ENCODE measurements at regions not wholly inside any gene's neighbourhood (a gene's known extent, or its start where the extent isn't known, plus 50 kb on each side); places are given as distances from the start of the nearest gene placed in this dataset.

DNA sequence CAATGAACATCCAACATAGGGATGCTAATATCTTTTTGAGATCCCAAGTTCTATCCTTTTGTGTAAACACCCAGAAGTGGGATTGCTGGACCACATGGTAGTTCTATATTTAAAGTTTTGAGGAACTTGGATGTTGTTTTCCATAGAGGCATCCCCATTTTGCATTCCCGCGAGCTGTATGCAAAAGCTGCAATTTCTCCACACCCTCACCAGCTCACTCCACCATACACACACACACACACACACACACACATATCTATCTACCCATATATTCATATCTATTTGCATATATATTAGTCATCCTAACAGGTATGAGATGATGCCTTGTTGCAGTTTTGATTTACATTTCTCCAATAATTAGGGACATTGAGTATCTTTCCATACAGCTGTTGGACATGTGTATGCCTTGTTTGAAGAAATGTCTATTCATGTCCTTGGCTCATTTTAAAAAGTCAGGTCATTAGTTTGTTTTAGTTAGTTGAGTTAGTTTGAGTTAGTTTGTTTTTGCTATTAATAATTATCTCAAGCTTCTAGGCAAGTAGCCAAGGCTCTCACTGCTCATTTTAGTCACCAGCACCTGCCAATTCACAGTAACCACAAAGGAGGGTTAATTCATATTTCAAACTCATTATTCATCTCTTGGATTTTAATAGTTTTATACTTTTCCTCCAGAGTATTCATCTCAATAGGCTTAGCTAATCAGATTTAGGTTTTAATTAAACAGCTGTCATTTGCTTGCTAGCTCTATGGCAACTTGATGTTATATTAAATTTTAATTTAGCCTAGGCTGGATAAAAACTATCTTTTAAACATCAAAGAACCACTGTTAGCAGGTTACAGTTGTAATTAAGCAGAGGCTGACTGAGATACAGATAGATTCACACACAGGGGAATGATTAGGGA, 1435.9 kb upstream of the TMEM132C start:
- peaks cover 0 to 15% (median 0%) of the 10 kb centered on the region in 3 donors for H3K9me3 ChIP-seq
- 62 to 82% methylated on average over 2 of the region's 2 CpGs for WGBS, 2 donors
- H3K4me3 ChIP-seq, result no peak overlapping the region
- no peaks in the 10 kb centered on the region for H3K36me3 ChIP-seq
- peaks cover 0 to 5% (median 0%) of the 10 kb centered on the region in 4 donors for H3K27me3 ChIP-seq
- intact Hi-C loops (cut with DNase I), result no loop called here
- H3K4me1 ChIP-seq, result no peaks in the 10 kb centered on the region
- H3K27ac ChIP-seq, result no peak overlapping the region
- TF ChIP-seq, protein P1, sequence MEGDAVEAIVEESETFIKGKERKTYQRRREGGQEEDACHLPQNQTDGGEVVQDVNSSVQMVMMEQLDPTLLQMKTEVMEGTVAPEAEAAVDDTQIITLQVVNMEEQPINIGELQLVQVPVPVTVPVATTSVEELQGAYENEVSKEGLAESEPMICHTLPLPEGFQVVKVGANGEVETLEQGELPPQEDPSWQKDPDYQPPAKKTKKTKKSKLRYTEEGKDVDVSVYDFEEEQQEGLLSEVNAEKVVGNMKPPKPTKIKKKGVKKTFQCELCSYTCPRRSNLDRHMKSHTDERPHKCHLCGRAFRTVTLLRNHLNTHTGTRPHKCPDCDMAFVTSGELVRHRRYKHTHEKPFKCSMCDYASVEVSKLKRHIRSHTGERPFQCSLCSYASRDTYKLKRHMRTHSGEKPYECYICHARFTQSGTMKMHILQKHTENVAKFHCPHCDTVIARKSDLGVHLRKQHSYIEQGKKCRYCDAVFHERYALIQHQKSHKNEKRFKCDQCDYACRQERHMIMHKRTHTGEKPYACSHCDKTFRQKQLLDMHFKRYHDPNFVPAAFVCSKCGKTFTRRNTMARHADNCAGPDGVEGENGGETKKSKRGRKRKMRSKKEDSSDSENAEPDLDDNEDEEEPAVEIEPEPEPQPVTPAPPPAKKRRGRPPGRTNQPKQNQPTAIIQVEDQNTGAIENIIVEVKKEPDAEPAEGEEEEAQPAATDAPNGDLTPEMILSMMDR (IDR thresholded peaks at IDR 0.05), result no peak
- DNase-seq, result no peak

DNA sequence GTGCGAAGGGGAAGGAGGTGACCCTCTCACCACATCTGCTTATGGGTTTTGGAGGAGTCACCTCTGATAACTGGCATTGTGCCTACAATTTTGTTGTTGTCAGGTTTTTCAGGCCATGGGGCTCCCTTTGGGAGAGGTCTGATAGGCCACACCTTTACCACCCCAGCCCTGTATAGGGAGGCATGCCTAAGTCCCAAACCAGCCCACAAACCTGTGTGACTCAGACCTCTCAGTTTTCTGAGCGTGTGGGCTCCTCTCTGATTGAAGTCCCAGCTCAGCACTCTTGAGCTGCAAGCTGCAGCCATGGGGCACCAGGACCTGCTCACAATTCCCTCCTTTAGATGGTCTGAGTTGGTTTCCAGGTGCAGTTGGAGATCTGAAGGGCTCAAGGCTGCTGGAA, 1429.3 kb upstream of the TMEM132C start:
- Histone ChIP-seq H3K27ac (no peak overlapping the region), H3K36me3 (no peaks in the 10 kb centered on the region), H3K9me3 (peaks cover 0 to 39% (median 0%) of the 10 kb centered on the region in 3 donors), H3K4me3 (no peak overlapping the region), H3K27me3 (peaks cover 0 to 2% (median 0%) of the 10 kb centered on the region in 4 donors), H3K4me1 (no peaks in the 10 kb centered on the region)
- WGBS, 2 donors, result 50 to 52% methylated on average over 2 of the region's 2 CpGs
- TF ChIP-seq, protein P1 (IDR thresholded peaks at IDR 0.05), result no peak
- TF ChIP-seq POLR2A (IDR thresholded peaks at IDR 0.05), result no peak
- intact Hi-C loops (cut with DNase I), result no loop called here
- no peak for DNase-seq

DNA sequence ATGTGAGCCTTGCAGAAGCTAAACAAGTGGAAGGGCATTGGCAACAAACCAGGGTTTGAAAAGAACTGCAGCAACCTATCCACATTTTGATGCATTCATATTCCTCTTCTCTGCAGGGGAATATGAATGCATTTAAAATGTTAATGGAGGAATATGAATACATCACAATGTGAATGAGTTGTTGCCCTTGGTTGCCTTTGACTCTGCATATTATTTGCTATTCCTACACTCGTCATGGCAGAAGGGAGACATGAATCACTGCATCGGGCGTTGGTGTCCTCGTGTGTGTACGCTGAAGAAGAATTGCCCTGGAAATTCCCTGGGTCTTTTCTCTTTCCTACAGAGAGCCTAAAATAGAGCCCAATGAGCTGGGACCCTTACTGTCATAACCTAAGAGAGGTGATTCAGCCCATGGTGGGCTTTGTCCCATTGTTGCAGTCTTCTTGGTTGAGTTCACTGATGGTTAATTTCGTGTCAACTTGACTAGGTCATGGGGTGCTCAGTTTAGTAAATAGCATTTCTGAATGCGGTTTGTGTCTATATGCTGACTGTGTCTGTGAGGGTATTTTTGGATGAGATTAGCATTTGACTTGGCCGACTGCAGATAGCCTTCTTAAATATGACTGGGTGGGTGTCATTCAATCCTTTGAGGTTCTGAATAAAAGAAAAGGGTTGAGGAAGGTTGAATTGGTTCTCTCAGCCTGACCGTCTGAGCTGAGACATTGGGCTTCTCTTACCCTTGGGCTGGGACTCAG, 1422.9 kb upstream of the TMEM132C start:
- no peaks in the 10 kb centered on the region for H3K4me1 ChIP-seq
- no peaks in the 10 kb centered on the region for H3K27me3 ChIP-seq
- WGBS, 2 donors, result 47 to 63% methylated on average over 9 of the region's 9 CpGs
- H3K9me3 ChIP-seq, result no peaks in the 10 kb centered on the region
- no peaks in the 10 kb centered on the region for H3K36me3 ChIP-seq
- H3K27ac ChIP-seq, result no peak overlapping the region
- TF ChIP-seq POLR2A (IDR thresholded peaks at IDR 0.05), result no peak
- TF ChIP-seq, protein P1 (IDR thresholded peaks at IDR 0.05), result no peak
- no peak overlapping the region for H3K4me3 ChIP-seq
- intact Hi-C loops (cut with DNase I), result no loop called here
- no peak for DNase-seq

DNA sequence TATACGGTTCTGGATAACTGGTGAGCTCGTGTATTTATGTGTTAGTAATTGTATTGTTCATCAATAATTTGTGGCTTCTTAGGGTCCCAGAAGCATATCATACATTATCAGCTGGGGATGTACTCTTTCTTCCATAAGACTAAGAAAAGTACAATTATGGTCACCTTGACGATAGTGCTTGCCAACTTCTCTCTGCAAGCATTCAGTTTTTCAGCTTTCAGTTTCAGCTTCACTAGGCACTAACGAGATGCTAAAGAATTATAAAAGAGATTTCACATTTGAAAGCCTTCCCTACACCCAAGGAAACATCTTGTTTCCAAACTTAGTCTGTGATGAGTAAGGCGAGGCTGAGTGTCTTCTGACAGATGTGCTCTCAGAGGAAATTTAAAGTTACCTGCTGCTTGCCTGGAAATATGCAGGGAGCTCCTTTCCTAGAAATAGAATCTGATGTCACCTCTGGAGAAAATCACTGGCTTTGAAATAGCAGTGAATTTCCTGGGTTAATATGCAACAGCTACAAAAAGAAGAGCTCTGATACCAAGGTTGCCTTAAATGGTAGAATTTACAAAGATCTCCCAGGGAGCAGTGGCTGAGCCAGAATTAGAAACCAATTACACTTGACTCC, 1419.9 kb upstream of the TMEM132C start:
- H3K9me3 ChIP-seq, result no peaks in the 10 kb centered on the region
- no peak overlapping the region for H3K27ac ChIP-seq
- TF ChIP-seq POLR2A (IDR thresholded peaks at IDR 0.05), result no peak
- TF ChIP-seq, protein P1 (IDR thresholded peaks at IDR 0.05), result no peak
- no peak for DNase-seq
- H3K36me3 ChIP-seq, result no peaks in the 10 kb centered on the region
- no peaks in the 10 kb centered on the region for H3K4me1 ChIP-seq
- intact Hi-C loops (cut with DNase I), result no loop called here
- WGBS, 2 donors, result 50 to 66% methylated on average over 5 of the region's 5 CpGs
- no peak overlapping the region for H3K4me3 ChIP-seq
- H3K27me3 ChIP-seq, result no peaks in the 10 kb centered on the region

DNA sequence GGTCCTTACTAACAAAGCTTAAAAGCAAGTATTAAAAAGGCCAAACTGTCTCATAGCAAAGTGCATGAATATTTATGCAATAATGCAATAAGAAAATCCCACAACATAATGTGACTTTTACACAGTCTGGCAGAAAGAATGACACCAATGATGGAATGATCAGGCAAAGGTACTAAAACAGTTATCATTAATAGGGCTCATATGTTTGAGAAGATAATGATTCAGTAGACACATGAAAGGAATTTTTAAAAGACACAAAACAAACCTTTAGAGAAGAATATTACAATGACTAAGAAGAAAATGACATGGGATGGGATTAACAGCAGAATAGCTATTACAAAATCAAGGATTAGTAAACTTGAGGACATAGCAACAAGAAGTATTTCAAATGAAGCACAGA, 1411.2 kb upstream of the TMEM132C start:
- no peak for DNase-seq
- H3K27me3 ChIP-seq, result no peaks in the 10 kb centered on the region
- H3K4me1 ChIP-seq, result no peaks in the 10 kb centered on the region
- no peak overlapping the region for H3K27ac ChIP-seq
- no peaks in the 10 kb centered on the region for H3K9me3 ChIP-seq
- no peaks in the 10 kb centered on the region for H3K36me3 ChIP-seq
- intact Hi-C loops (cut with DNase I), result no loop called here
- H3K4me3 ChIP-seq, result no peak overlapping the region
- TF ChIP-seq, protein P1 (IDR thresholded peaks at IDR 0.05), result no peak
- no peak for TF ChIP-seq POLR2A (IDR thresholded peaks at IDR 0.05)
